ENCODE measurements at regions not wholly inside any gene's neighbourhood (a gene's known extent, or its start where the extent isn't known, plus 50 kb on each side); places are given as distances from the start of the nearest gene placed in this dataset.

DNA sequence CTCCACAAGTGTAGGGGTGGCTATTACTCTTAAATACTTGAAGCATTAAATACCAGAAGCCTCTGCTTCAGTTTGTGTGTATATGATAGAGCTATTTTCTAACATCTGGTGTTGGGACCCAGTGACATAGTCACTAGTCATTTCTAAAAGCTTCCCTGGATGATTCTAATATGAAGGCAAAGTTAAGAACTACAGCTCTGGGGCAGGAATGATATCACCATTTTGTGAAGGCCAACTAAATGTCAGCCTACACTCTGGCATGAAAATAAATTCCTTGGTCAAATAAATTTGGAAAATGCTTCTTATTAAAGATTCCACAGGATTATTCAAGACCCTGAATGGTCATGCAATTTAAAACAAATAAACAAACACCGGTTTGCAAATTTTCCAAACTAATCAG, 197.7 kb downstream of the PLK2 start:
- TF ChIP-seq, protein P1, sequence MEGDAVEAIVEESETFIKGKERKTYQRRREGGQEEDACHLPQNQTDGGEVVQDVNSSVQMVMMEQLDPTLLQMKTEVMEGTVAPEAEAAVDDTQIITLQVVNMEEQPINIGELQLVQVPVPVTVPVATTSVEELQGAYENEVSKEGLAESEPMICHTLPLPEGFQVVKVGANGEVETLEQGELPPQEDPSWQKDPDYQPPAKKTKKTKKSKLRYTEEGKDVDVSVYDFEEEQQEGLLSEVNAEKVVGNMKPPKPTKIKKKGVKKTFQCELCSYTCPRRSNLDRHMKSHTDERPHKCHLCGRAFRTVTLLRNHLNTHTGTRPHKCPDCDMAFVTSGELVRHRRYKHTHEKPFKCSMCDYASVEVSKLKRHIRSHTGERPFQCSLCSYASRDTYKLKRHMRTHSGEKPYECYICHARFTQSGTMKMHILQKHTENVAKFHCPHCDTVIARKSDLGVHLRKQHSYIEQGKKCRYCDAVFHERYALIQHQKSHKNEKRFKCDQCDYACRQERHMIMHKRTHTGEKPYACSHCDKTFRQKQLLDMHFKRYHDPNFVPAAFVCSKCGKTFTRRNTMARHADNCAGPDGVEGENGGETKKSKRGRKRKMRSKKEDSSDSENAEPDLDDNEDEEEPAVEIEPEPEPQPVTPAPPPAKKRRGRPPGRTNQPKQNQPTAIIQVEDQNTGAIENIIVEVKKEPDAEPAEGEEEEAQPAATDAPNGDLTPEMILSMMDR (IDR thresholded peaks at IDR 0.05 in 4 of 5, conservative IDR thresholded peaks at IDR 0.05 in 1 of 5), result no peak
- no peak for TF ChIP-seq POLR2A (IDR thresholded peaks at IDR 0.05)
